Stimulated activated naive CD4-positive, alpha-beta T cell (primary cell): ENCODE measurements at regions not wholly inside any gene's neighbourhood (a gene's known extent, or its start where the extent isn't known, plus 50 kb on each side); places are given as distances from the start of the nearest gene placed in this dataset.

Experiments used
- DNase-seq, 6 experiments: peaks; one replicate each; lab custom pipeline; 2025; lab: John Stamatoyannopoulos, UW

DNA sequence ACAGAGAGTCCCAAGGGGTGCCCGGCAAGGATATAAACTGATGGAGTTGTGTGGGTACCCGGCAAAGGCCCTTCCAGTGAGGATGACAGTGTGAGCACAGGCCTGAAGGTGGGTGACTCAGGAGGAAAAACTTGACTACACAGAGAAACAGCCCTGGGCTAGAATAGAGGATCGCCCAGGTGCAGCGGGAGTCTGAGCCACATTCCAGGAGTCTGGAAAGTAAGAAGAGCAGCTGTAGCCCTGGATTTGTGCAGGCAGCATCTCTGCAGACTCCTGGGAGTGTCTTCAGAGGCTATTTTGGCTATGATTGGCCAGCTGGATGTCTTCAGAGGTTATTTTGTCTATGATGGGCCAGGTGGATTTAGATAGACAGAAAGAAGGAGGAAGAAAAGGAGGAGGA lies 367.6 kb upstream of the MKI67 start:
- DNase-seq = no peak

DNA sequence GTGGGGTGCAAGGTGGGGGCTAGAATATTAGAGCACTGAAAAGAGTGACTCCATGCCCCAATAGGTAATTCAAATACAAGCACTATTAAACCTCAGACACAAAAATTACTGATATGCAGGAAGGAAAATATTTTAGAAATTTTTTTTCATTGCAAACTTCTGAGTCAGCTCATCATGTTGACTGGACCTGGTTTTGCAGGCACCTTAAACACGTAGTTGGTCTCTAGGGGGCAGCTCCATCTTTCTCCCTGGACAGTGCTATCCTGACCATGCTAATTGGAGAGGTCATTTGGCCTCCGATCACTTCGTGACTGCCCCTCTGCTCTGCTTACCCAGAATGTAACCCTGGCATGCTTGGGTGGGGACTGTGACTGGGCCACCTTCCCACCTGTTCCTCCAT lies 368.4 kb upstream of the MKI67 start:
- DNase-seq = no peak

DNA sequence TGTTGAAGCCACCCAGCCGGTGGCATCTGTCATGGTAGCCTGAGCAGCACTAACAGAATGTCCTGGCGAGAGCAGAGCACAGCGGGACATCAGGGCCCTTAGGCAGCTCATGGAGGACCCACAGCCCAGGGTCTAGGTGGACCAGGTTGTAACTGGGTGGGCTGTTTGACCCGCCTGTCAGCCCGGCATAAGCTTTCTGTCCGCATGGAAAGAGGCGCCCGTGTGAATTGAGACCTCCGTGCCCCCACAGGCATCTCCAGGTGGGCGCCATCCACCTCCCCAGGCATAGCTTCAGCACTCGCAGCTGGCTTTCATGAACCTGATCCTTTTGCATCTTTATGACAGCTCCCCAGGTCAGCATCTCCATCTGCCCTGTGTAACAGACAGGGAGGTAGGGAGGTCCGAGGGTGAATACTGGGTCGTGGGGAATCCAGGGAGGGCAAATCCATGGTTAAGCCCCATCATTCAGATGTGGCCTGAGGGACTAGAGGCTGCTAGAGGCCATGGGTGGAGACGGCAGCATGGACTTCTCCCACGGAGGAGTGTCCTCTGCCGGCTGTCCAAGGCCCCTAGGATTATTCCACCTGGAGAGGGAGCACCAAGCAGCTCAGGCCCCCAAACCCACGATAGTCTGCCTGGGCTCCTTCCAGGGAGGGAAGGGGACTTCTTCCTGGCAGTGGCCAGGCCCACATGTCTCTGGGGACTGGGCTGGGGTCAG lies 371.6 kb upstream of the MKI67 start:
- no peak for DNase-seq

DNA sequence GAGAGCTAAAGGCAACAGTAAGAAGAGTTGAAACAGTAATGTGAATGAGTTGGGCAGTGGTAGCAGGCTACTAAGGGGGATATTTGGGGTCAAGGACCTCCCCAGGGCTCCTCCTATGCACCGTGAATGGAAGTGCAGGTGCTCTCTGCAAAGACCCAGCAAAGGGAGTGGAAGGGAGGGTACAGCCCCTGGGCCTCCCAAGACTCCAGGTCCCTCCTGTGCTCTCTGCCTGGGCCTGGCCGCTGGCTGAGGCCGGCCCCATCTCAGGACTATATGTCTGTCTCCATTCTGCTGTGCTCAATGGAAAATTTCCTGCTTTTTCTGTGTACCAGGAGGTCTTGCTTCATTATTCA lies 372.1 kb upstream of the MKI67 start:
- DNase-seq = no peak

DNA sequence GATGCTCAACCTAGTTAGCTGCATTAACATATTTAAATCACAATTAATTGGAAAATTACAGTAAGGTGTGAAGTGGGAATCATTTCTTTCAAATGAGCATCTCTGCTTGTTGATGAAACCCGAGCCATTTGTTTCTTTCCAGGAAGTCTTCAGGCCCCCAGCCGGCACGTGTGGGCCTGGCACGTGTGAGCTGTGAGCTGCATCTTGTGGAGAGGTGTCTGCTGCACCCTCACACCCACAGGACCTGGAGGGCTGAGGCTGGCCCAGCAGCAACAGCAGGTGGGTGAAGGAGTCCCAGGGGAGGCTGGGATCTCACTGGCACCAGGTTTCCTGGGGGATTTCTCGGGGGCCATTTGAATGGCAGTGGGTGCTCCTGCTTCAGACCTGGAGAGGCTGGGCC lies 372.5 kb upstream of the MKI67 start:
- no peak for DNase-seq

DNA sequence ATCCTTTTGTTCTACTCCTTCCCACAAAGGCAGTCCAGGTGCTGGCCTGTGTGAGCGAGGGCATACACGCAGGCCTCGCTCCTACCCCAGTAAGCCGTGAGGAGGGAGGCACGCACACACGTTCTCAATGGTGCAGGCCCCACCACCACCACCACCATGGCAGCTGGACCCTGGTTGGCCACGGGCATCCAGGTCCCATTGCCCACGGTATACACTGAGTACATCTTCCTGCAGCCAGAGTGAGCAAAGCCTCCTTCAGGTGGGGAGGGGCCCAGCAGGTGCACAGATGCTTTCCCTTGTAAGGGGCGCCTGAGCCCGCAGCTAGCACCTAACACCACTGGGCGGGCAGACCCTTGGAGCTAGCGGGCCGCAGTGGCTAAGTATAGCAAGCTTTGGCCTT lies 373.3 kb upstream of the MKI67 start:
- DNase-seq = no peak

DNA sequence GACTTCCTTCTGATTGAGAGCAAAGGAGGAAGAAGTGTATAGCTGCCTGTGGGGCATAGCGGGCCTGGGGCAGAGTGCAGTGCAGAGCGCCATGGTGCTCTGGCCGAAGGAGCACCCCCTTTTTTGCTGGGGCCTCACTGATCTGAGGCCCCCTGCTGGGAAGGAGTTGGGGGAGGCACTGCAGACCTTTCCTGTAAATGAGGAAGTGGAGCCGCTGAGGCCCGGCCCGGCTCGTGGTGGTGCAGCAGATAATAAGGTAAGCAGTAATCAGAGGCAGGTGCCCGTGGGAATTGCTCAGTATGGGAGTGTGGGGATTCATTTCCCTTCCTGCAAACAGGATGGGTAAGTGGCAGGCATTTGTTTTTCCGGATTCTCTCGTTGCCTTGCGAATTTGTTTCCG lies 373.7 kb upstream of the MKI67 start:
- no peak for DNase-seq

DNA sequence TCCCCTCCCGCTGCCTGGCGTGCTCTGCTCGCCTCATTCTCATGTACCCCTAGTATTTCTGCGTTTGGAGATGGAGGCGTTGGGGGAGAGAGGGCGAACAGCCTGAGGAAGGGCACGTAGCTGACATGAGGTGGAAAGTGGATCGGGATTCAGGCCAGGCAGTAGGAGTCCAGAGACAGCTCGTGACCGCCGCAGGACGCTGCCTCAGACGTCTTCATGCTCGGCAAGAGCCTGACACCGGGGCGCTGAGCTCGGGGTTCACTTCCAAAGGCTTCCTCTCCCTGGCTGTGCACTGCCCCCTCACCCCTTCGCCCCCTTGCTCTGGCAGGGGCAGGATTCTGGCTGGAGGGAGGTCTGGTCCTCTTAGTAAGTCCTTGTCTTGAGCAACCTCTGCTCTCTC lies 374.4 kb upstream of the MKI67 start:
- DNase-seq = no peak

DNA sequence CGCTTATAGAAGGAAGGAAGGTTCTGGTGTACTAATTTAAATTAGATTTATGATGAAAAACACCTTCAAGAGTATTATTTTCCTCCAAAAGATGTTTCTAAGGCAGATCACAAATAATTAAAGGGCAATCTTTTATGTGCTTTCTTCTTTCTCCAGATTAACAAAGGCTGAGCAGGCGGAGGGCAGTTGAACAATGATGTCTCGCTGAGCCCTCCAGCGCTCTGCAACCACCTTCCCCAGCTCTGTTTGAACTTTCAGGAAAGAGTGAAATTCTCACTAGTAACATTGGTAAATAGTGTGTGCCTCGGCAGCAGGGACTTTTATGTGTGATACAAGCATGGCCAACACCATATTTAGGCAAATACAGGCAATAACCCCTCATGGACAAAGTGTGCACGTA lies 379.1 kb upstream of the MKI67 start:
- DNase-seq = no peak

DNA sequence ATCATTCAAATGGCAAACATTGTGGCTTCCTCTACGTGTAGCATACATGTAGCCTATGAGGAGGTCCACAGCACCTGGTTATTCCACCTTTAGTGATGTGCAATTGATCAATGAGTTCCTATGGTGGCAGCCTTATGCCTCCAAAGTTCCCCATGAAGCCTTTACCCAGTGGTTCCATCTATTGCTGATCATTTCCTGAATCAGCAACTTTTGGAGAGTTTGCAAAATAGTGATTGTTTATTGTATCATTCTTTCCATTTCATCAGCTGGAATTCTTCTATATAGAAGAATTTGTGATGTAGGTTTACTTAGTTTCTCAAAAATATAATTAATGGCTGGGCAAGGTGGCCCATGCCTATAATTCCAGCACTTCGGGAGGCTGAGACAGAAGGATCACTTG lies 380.2 kb upstream of the MKI67 start:
- DNase-seq = no peak

DNA sequence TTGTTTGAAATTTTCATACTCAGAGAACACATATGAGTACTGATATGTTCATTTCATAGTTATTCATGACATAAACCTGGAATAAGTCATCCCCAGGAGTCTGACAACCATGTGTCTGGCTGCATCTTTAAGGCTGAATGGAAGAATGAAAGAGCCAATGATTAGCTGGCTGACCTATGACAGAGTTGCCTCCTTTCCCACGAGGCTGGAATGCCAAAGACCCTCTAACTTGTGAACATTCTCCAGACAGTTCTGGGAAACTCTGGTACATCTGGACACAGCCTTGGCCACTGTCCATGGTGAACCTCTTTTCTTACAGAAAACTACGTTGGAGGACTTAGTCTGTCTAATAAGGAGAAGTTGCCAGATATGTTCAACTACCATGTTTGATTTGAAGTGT lies 380.8 kb upstream of the MKI67 start:
- no peak for DNase-seq

DNA sequence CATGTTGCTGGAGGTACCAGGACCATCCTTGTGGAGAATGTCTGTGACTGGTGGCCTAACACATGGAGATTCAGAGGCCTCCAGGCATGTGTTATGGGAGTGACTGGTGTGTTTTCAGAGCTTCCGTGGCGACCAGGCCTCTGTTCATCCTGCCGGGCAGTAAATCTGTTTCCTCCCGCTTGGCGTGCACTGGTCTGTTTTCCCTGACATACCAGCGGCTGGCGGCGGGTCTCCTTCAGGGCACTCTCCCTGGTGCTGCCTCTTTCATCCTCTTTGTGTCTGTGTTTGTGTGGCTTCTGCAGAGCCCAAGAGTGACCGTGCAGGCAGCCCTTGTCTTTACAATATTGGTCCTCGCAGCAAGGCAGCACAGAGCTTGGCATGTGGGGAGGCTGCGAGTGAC lies 385.1 kb upstream of the MKI67 start:
- DNase-seq = no peak

DNA sequence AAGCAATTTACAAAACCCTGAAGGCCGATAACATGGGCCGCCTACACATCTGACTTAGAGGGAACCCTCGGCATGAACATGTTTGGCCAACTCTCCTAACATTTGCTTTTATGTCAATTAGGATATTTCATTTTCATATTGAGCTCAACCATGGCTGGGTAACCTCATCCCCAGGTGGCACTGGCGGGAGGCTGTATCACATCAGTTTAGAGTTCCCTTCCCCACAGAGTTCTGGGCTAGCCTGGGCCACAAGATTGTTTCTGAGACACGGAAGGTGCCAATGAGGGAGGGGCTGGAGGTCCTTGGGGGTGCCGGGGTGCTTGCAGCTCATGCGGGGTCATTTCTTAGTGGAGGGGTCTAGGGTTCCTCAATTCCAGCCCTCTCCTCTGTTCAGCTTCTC lies 386.5 kb upstream of the MKI67 start:
- no peak for DNase-seq

DNA sequence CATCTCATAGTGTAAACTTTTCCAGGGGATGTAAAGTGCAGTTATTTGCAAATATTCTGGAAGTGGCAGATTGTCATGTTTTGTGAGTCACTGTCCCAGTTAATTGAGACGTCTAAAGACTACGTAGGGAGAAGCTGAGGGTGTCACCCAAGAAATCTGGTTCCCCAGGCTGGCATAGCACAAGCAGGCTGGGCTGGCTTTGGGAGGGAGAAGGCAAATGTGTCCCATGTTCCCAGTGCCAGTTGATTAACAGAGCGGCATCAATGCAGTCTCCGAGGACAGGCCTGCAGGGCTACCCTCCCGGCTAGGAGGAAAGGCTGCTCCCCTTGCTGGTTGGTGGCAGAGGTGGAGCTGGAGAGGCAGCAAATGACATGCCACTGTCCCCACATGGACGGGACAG lies 388.3 kb upstream of the MKI67 start:
- no peak for DNase-seq

DNA sequence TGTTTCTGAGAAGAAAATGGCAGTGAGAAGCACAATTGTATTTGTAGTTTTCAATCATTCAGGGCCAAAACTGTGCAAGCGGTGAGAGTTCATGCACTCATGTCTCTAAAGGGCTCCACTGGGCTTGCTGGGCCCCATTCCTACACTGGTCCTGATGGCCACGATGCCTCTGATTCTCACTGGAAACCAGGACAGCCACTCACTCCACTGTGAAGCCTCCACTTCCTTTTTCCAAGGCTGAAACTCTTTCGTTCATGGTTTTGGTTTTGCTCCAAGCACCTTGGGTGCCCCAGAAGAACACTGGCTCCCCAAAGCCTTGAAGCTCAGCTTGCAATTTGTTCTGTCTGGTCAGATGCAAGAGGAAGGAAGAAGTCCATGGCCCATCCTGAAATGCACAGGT lies 390.0 kb upstream of the MKI67 start:
- no peak for DNase-seq

DNA sequence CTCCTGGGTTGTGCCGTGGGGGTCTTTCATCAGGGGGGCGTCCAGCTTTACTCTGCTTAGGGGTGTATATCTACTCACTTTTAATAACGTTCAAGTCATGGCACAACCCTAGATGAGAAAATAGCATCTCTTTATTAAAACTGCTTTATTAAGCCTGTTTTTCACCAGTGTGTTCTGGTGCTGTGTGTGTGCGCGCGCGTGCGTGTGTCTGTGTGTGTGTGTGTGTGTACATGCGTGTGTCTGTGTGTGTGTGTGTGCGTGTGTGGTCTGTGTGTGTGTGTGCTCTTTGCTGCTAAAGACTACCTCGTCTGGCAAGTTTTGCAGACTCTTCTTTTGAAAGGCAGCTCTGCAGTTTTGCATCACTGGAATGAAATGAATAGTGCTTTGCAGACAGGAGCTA lies 390.9 kb upstream of the MKI67 start:
- DNase-seq = no peak

DNA sequence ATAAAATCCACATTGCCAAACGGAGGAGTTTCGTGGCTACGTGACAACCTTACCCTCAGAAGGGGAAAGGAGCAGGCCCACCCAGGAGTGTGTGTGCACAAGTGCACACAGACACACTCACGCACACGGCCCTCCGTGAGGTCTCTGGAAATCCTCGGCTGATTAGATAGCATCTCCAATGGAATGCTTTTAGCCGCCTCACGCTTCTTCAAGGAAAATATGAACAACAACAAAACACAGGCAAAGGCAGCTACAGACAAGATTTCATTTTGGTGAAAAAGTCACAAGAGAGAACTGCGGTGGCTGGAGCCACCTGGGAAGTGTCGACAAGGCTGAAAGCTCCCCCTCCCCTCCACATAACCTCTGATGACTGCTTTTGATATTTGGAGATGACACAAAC lies 391.8 kb upstream of the MKI67 start:
- DNase-seq = no peak

DNA sequence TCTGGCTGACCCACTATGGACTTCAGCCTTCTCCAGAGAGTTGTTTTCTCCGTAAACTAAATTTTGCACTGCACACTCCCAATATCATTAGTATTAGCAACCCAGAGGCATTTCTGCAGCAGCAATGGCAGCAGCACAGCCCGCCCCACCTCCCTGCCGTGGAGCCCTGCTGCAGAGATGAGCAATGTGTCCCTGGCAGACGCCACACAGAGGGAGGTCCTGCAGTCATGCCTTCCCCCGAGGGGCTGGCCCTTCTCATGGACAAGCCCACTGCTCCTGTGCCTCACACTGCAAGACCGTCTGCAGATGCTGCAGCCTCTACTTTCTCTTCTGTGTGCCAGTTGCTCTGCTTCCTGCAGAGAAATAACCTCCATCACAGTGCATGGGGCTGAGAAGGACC lies 393.4 kb upstream of the MKI67 start:
- DNase-seq = no peak

DNA sequence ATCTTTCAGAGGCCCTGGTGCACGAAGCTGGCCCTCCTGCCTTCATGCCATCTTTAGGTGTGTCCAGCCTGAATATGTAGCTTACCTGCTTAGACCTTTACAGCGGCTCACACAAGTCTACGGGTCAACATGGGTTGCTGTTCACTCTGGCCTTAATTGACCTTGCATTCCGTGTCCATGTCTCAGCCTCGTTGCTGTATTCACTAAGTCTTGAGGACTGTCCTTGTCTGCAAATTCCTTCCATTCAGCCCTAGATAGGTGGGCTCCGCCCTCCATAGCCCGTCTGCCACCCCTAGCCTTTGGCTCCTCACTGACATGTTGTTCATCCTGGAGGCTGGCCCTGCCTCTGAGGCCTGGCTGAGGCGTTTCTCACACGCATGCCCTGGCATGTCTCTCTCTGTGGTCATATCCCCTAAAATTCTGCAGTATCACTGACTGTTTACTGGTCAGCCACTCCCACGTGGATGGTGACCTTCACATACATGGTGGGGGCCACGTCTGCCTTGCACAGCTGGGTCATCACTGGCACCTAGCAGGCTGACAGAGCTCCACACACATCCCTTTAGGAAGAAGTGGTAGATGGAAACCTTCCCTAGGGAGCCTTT lies 394.1 kb upstream of the MKI67 start:
- DNase-seq = no peak

DNA sequence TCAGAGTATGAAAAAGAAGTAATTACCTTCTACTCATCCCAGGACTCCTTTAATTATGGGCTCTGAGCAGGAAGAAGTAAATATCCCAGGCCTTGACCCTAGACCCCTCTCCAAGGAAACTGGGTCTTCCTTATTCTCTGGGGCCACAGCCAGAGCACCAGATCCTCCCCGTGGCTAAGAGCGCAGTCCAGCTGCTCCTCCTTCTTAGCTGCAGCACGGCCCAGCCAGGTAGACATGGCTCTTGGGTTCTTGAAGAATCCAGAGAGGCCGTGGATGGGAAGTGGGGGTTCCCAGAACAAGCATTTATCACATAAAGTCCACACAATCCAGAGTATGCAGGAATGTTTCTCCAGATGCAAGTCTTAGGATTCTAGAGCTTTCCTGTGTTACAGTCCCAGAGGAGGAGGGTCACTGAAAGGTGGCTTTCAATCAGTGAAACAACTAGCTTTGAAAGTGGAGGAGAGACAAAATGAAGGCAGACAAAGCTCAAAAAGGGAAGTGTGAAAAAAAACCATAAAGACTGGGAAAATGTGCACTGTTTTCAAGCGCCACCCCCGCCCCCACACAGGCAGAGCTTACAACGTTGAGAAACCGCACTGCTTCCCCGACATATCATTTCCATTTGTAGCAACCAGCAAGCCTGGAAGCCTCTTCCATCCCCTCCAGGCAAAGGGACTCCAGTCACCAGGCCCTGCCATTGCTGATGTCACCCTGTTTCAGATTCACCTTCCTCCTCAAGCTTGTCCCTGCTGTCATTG lies 396.5 kb upstream of the MKI67 start:
- DNase-seq = no peak

DNA sequence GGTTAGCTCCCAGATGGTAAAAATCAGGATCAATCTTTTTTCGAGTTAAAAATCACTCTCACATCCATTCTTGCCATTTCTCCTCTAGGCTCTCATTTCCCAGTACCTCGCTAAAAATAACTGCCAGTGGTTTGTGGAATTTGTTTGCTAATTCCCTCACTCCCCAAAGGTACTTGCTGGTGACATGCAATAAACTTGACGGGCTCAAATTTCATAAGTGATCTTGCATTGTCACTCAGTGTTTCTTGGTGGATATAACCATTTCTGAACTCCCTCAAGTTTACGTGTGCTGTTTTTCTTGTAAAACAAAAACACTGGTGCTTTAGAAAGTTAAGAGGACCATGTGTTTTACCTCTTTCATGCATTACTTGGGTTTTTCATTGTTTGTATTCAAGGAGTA lies 399.2 kb upstream of the MKI67 start:
- DNase-seq = no peak

DNA sequence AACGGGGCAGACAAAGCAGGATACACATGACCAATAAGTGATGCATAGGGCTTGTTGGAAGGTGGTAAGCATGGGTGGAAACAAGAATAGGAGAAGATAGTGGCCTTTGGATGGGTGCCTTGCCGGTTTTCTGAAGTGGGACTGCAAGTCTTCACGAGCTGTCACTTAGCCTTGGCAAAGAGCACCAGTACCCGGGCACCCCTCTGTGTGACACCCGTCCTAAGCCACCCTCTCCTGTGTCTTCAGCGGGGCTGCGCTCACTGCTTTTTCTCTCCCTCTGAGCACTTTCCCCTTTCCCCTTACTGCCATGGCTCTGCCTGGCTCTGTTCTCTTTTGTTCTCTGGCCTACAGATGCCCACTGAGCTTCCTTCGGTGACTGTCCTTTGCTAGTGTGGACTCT lies 399.7 kb upstream of the MKI67 start:
- DNase-seq = no peak

DNA sequence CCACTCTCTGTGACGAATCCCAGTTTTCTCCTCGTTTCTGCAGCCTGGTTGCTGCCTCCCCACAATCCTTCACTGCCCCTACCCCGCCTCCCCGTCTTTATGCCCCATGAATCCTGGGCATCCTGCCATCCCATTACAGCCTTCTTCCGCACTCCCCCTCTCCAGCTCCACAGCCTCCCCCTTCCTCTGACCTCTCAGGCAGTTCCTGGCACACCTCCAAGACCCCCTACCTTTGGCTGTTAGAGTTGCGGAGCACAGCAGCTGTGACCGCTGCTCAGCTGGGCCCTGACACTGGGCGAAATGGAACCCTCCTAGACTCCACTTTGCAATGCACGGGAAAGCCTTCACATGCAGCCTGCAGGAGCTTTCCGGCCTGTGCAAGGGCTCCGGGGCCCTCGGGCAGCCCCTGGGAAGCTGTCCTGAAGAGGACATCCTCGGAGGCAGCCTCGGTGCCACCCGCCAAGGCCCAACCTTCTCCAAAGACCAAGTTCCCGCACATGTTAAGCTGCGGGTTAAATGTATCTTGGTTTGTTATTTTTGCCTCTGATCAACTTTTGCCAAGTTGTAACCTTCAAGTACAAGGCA lies 400.7 kb upstream of the MKI67 start:
- DNase-seq = no peak
